ENCODE measurements at regions not wholly inside any gene's neighbourhood (a gene's known extent, or its start where the extent isn't known, plus 50 kb on each side); places are given as distances from the start of the nearest gene placed in this dataset.
"Not testable (repeated sequence)": the region's sequence is repeated elsewhere in the genome, so short reads cannot be mapped to it uniquely, and the experiment has no call there.

GRCh38 chr4:123603165-123603564 lies 206.6 kb downstream of the SPRY1 start:
- Histone ChIP-seq H3K4me3 (ENCODE audit: low read depth, low read length) (no peak overlapping the region), H3K27me3 (ENCODE audit: control insufficient read depth, insufficient read depth, low read length) (no peaks in the 10 kb centered on the region), H3K36me3 (ENCODE audit: control insufficient read depth, insufficient read depth, low read length) (no peaks in the 10 kb centered on the region)
- no peak for TF ChIP-seq CTCF (IDR thresholded peaks at IDR 0.05; ENCODE audit: insufficient read depth, low read length, poor library complexity, severe bottlenecking)
- no peak for DNase-seq (ENCODE audit: low read depth)

- not testable (repeated sequence) for H3K27me3 ChIP-seq (ENCODE audit: control insufficient read depth, insufficient read depth, low read length); H3K4me3 ChIP-seq (ENCODE audit: low read depth, low read length); DNase-seq (ENCODE audit: low read depth); H3K36me3 ChIP-seq (ENCODE audit: control insufficient read depth, insufficient read depth, low read length)
Observed at GRCh38 chr4:123605797-123606196, 209.2 kb downstream of the SPRY1 start.

- Histone ChIP-seq H3K27me3 (ENCODE audit: control insufficient read depth, insufficient read depth, low read length) (no peaks in the 10 kb centered on the region), H3K36me3 (ENCODE audit: control insufficient read depth, insufficient read depth, low read length) (no peaks in the 10 kb centered on the region), H3K4me3 (ENCODE audit: low read depth, low read length) (no peak overlapping the region)
- no peak for TF ChIP-seq CTCF (IDR thresholded peaks at IDR 0.05; ENCODE audit: insufficient read depth, low read length, poor library complexity, severe bottlenecking)
- DNase-seq (ENCODE audit: low read depth), result no peak
Observed at GRCh38 chr4:123606336-123606735, 209.7 kb downstream of the SPRY1 start.

GRCh38 chr4:123606946-123607542 lies 210.4 kb downstream of the SPRY1 start:
- Histone ChIP-seq H3K4me3 (ENCODE audit: low read depth, low read length) (no peak overlapping the region), H3K27me3 (ENCODE audit: control insufficient read depth, insufficient read depth, low read length) (no peaks in the 10 kb centered on the region), H3K36me3 (ENCODE audit: control insufficient read depth, insufficient read depth, low read length) (no peaks in the 10 kb centered on the region)
- TF ChIP-seq CTCF (IDR thresholded peaks at IDR 0.05; ENCODE audit: insufficient read depth, low read length, poor library complexity, severe bottlenecking), result no peak
- no peak for DNase-seq (ENCODE audit: low read depth)

GRCh38 chr4:123609829-123610228 lies 213.2 kb downstream of the SPRY1 start:
- H3K27me3 ChIP-seq (ENCODE audit: control insufficient read depth, insufficient read depth, low read length), result no peaks in the 10 kb centered on the region
- no peak for DNase-seq (ENCODE audit: low read depth)
- no peak overlapping the region for H3K4me3 ChIP-seq (ENCODE audit: low read depth, low read length)
- H3K36me3 ChIP-seq (ENCODE audit: control insufficient read depth, insufficient read depth, low read length), result no peaks in the 10 kb centered on the region
- no peak for TF ChIP-seq CTCF (IDR thresholded peaks at IDR 0.05; ENCODE audit: insufficient read depth, low read length, poor library complexity, severe bottlenecking)

- Histone ChIP-seq H3K4me3 (ENCODE audit: low read depth, low read length) (no peak overlapping the region), H3K36me3 (ENCODE audit: control insufficient read depth, insufficient read depth, low read length) (no peaks in the 10 kb centered on the region), H3K27me3 (ENCODE audit: control insufficient read depth, insufficient read depth, low read length) (no peaks in the 10 kb centered on the region)
- DNase-seq (ENCODE audit: low read depth), result no peak
- no peak for TF ChIP-seq CTCF (IDR thresholded peaks at IDR 0.05; ENCODE audit: insufficient read depth, low read length, poor library complexity, severe bottlenecking)
Observed at GRCh38 chr4:123613586-123614344, 217.2 kb downstream of the SPRY1 start.
